Endothelial cell of umbilical vein (primary cell): ENCODE measurements at regions not wholly inside any gene's neighbourhood (a gene's known extent, or its start where the extent isn't known, plus 50 kb on each side); places are given as distances from the start of the nearest gene placed in this dataset.

ENCODE experiments used
- BruUV-seq: library from RNA; stranded (reverse); fragments of 400-500 nt; replicated peaks from 2 replicates; lab custom pipeline; 2021; lab: Mats Ljungman, UMichigan
- CTCF ChIA-PET: fragments of 300-600, 350-600 bp; sonication (Branson Sonifier 250); formaldehyde crosslinking; loops from one replicate; lab custom pipeline; 2021; ENCODE audit warnings: antibody characterized with exemption, inconsistent platforms; lab: Charles Lee
- POLR2A ChIA-PET: fragments of 300-600, 350-600 bp; sonication (Branson Sonifier 250); formaldehyde crosslinking; loops from one replicate; lab custom pipeline; 2021; ENCODE audit warnings: antibody characterized with exemption, inconsistent platforms; lab: Charles Lee
- DNase-seq: peaks from one replicate; pipeline ENCODE4 v3.0.0-alpha.2; 2011; ENCODE audit warnings: low read depth, low spot score
- FAIRE-seq: peaks from 2 replicates; lab custom pipeline; 2011; peaks lifted over from hg19 to GRCh38; lab: Jason Lieb, UNC
- H2AFZ ChIP-seq: 2 replicates; pipeline ENCODE4 v1.6.0; 2012; ENCODE audit warnings: low read depth, low read length, control low read depth, inconsistent platforms
- H3K27ac ChIP-seq: 2 replicates; pipeline ENCODE4 v1.5.1; 2011; ENCODE audit warnings: low read depth, mild to moderate bottlenecking, control low read depth, low read length, moderate library complexity; ENCODE audit not compliant: insufficient read depth
- H3K27me3 ChIP-seq, 2 experiments: 2 replicates each; pipeline versions ENCODE4 v1.6.0 to v1.6.1; 2011; ENCODE audit warnings: low read length in 2 of 2, mixed read lengths in 1 of 2; ENCODE audit not compliant: control insufficient read depth in 2 of 2, insufficient read depth in 2 of 2
- H3K36me3 ChIP-seq, 2 experiments: 2 replicates in 1 of 2; 3 replicates in 1 of 2; pipeline ENCODE4 v1.5.1; 2011; ENCODE audit warnings: low read length in 2 of 2, mild to moderate bottlenecking in 1 of 2, moderate library complexity in 1 of 2; ENCODE audit not compliant: control insufficient read depth in 2 of 2, insufficient read depth in 2 of 2; ENCODE audit errors: extremely low read depth in 1 of 2
- H3K4me1 ChIP-seq: 3 replicates; pipeline ENCODE4 v1.5.1; 2011; ENCODE audit warnings: mild to moderate bottlenecking, low read length; ENCODE audit not compliant: control insufficient read depth, insufficient read depth; ENCODE audit errors: extremely low read depth
- H3K4me2 ChIP-seq: 2 replicates; pipeline ENCODE4 v1.6.1; 2011; ENCODE audit warnings: low read length, control low read depth, mixed read lengths; ENCODE audit not compliant: insufficient read depth
- H3K4me3 ChIP-seq, 3 experiments: fragments of 200-600 bp in 1 of 3; sonication (generic), shearing (Covaris generic) in 1 of 3; replicated peaks in 1 of 3; 2 replicates each; pipeline ENCODE4 v1.5.1; 2011 to 2016; ENCODE audit warnings: control low read depth in 3 of 3, low read length in 3 of 3, mild to moderate bottlenecking in 2 of 3, inconsistent platforms in 1 of 3, low read depth in 1 of 3, moderate library complexity in 1 of 3; ENCODE audit not compliant: insufficient read depth in 1 of 3
- H3K79me2 ChIP-seq: 2 replicates; pipeline ENCODE4 v1.6.0; 2012; ENCODE audit warnings: low read length, inconsistent platforms; ENCODE audit not compliant: control insufficient read depth, insufficient read depth
- H3K9ac ChIP-seq: replicated peaks from 2 replicates; pipeline ENCODE3; 2011; ENCODE audit warnings: low read length, control low read depth; ENCODE audit not compliant: insufficient read depth; ENCODE audit errors: extremely low read depth
- H3K9me1 ChIP-seq: replicated peaks from 3 replicates; pipeline ENCODE4 v1.6.0; 2011; ENCODE audit warnings: mild to moderate bottlenecking, low read length; ENCODE audit not compliant: control insufficient read depth, insufficient read depth; ENCODE audit errors: extremely low read depth
- H3K9me3 ChIP-seq: replicated peaks from 2 replicates; pipeline ENCODE4 v1.5.1; 2012; ENCODE audit warnings: low read length, inconsistent platforms; ENCODE audit not compliant: control insufficient read depth, insufficient read depth
- H4K20me1 ChIP-seq: replicated peaks from 2 replicates; pipeline ENCODE3; 2011; ENCODE audit warnings: mild to moderate bottlenecking, low read length; ENCODE audit not compliant: control insufficient read depth, insufficient read depth; ENCODE audit errors: extremely low read depth
- EZH2 ChIP-seq: IDR thresholded peaks from 2 replicates; pipeline ENCODE4 v1.6.1; 2012; ENCODE audit warnings: borderline replicate concordance, low read depth, mild to moderate bottlenecking, moderate library complexity, low read length, inconsistent platforms; ENCODE audit not compliant: severe bottlenecking
- FOS ChIP-seq: IDR thresholded peaks from 2 replicates; pipeline ENCODE4 v1.6.1; 2011; ENCODE audit warnings: mild to moderate bottlenecking, low read length, moderate library complexity, borderline replicate concordance; ENCODE audit not compliant: insufficient read depth
- GATA2 ChIP-seq: IDR thresholded peaks from 2 replicates; pipeline ENCODE4 v1.7.0; 2011; ENCODE audit warnings: low read depth, mild to moderate bottlenecking, moderate library complexity, mixed read lengths, low read length; ENCODE audit not compliant: insufficient read length, insufficient read depth
- JUN ChIP-seq: IDR thresholded peaks from 2 replicates; pipeline ENCODE4 v1.6.1; 2011; ENCODE audit warnings: borderline replicate concordance, low read depth; ENCODE audit not compliant: insufficient read length, insufficient read depth
- MYC ChIP-seq: IDR thresholded peaks from one replicate; pipeline ENCODE4 v1.6.1; 2011; ENCODE audit warnings: mild to moderate bottlenecking, low read depth, low read length
- POLR2A ChIP-seq: IDR thresholded peaks from 2 replicates; pipeline ENCODE4 v1.6.1; 2012; ENCODE audit warnings: low read depth, mild to moderate bottlenecking, control low read depth, low read length
- POLR2AphosphoS5 ChIP-seq: IDR thresholded peaks from 2 replicates; pipeline ENCODE4 v1.6.1; 2012; ENCODE audit warnings: low read depth, mild to moderate bottlenecking, control low read depth, low read length, moderate library complexity; ENCODE audit not compliant: insufficient read depth
- dilution Hi-C: fragments of 300-500 bp; cut with MboI; formaldehyde crosslinking; loops from one replicate; pipeline ENCODE4 v1.15.0; 2019; ENCODE audit warnings: low sequenced_read_pairs; ENCODE audit not compliant: extremely low pct_ligation_motif_present
- intact Hi-C: fragments of 100-400 bp; cut with micrococcal nuclease; formaldehyde crosslinking; loops from one replicate; pipeline ENCODE4 v1.10.0; 2022
- TF ChIP-seq, protein P1 (sequence below), 2 donors: IDR thresholded peaks; 1 replicate in 1 of 2; 2 replicates in 1 of 2; pipeline ENCODE4 v1.5.1; 2011; ENCODE audit warnings: low read length in 2 of 2, mild to moderate bottlenecking in 2 of 2, moderate library complexity in 2 of 2, control low read depth in 1 of 2, inconsistent platforms in 1 of 2, low read depth in 1 of 2; ENCODE audit not compliant: insufficient read depth in 1 of 2; ENCODE audit errors: extremely low read depth in 1 of 2
- TF ChIP-seq, protein P2 (sequence below): IDR thresholded peaks from 2 replicates; pipeline ENCODE4 v1.6.1; 2011; ENCODE audit not compliant: insufficient read depth, insufficient read length

DNA sequence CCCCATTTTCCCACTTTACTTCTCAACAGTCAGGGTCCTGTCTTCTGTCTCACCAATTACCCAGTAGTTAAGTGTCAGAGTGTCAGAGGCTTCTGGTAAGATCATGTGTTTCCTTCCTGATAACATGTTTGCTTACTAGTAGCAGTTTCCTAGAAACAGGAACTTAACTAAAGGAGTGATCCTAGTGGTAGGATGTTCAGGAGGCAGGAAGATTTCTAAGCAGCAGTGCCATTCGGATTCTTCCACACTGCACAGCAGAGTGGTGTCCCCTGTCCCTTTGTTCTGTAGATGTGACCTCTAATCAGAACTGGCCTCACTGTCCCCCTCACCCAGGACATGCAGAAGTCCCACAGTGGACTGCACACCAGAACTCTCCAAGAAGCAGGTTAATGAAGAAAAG is 221.8 kb upstream of the OSR1 start:
- ChIA-PET CTCF (interaction anchor here (1.0 kb wide), 1 partner anchor 13 kb away, joined by 3 read pairs; no protein-coding TSS in a partner anchor), POLR2A (no interaction called here)
- no peak for FAIRE-seq
- Histone ChIP-seq H3K27ac (no peak overlapping the region), H3K79me2 (no peaks in the 10 kb centered on the region), H3K9ac (no peak overlapping the region), H3K27me3 (no peaks in the 10 kb centered on the region), H4K20me1 (no peaks in the 10 kb centered on the region), H3K4me2 (no peak overlapping the region), H3K36me3 (no peaks in the 10 kb centered on the region), H2AFZ (no peak overlapping the region), H3K9me3 (no peaks in the 10 kb centered on the region), H3K4me1 (peaks cover 2% of the 10 kb centered on the region), H3K4me3 (no peak overlapping the region), H3K9me1 (no peaks in the 10 kb centered on the region)
- no peak for TF ChIP-seq EZH2
- no peak for TF ChIP-seq FOS
- TF ChIP-seq GATA2, result no peak
- TF ChIP-seq MYC, result no peak
- TF ChIP-seq, protein P1, sequence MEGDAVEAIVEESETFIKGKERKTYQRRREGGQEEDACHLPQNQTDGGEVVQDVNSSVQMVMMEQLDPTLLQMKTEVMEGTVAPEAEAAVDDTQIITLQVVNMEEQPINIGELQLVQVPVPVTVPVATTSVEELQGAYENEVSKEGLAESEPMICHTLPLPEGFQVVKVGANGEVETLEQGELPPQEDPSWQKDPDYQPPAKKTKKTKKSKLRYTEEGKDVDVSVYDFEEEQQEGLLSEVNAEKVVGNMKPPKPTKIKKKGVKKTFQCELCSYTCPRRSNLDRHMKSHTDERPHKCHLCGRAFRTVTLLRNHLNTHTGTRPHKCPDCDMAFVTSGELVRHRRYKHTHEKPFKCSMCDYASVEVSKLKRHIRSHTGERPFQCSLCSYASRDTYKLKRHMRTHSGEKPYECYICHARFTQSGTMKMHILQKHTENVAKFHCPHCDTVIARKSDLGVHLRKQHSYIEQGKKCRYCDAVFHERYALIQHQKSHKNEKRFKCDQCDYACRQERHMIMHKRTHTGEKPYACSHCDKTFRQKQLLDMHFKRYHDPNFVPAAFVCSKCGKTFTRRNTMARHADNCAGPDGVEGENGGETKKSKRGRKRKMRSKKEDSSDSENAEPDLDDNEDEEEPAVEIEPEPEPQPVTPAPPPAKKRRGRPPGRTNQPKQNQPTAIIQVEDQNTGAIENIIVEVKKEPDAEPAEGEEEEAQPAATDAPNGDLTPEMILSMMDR (IDR thresholded peaks at IDR 0.05; ENCODE audit: extremely low read depth in 1 of 2, insufficient read depth in 1 of 2, low read depth in 1 of 2, low read length in 2 of 2), result no peak
- TF ChIP-seq POLR2AphosphoS5, result no peak
- TF ChIP-seq, protein P2, sequence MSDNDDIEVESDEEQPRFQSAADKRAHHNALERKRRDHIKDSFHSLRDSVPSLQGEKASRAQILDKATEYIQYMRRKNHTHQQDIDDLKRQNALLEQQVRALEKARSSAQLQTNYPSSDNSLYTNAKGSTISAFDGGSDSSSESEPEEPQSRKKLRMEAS, result no peak
- TF ChIP-seq POLR2A, result no peak
- TF ChIP-seq JUN, result no peak
- dilution Hi-C loops (no loop called here), intact Hi-C loops (no loop called here)
- BruUV-seq, result no TSS peak
- no peak for DNase-seq
